HEK293T (cell line): ENCODE measurements at regions not wholly inside any gene's neighbourhood (a gene's known extent, or its start where the extent isn't known, plus 50 kb on each side); places are given as distances from the start of the nearest gene placed in this dataset.

ENCODE experiments used
- ARNT ChIP-seq: fragments of 450-650 bp; IDR thresholded peaks from 2 replicates; pipeline ENCODE4 v1.6.1; 2017; ENCODE audit warnings: mild to moderate bottlenecking
- BHLHE40 ChIP-seq: fragments of 450-650 bp; IDR thresholded peaks from 2 replicates; pipeline ENCODE4 v1.6.1; 2016; ENCODE audit warnings: mild to moderate bottlenecking, moderate library complexity, borderline replicate concordance
- CTBP1 ChIP-seq: fragments of 450-650 bp; IDR thresholded peaks from 2 replicates; pipeline ENCODE4 v1.6.1; 2016; ENCODE audit warnings: borderline replicate concordance
- FOXA1 ChIP-seq: fragments of 450-650 bp; IDR thresholded peaks from 2 replicates; pipeline ENCODE4 v1.6.1; 2016; ENCODE audit warnings: mild to moderate bottlenecking
- FOXK2 ChIP-seq: fragments of 450-650 bp; IDR thresholded peaks from 2 replicates; pipeline ENCODE4 v1.6.1; 2016; ENCODE audit warnings: mild to moderate bottlenecking
- FOXM1 ChIP-seq: fragments of 450-650 bp; IDR thresholded peaks from 2 replicates; pipeline ENCODE4 v1.6.1; 2017; ENCODE audit warnings: mild to moderate bottlenecking, borderline replicate concordance
- HDGF ChIP-seq: fragments of 450-650 bp; IDR thresholded peaks from 2 replicates; pipeline ENCODE4 v1.6.1; 2017; ENCODE audit warnings: antibody characterized with exemption, borderline replicate concordance
- L3MBTL2 ChIP-seq: fragments of 450-650 bp; conservative IDR thresholded peaks from 2 replicates; pipeline ENCODE4 v1.6.1; 2016; ENCODE audit warnings: mild to moderate bottlenecking
- NFRKB ChIP-seq: fragments of 450-650 bp; IDR thresholded peaks from 2 replicates; pipeline ENCODE4 v1.6.1; 2016; ENCODE audit warnings: mild to moderate bottlenecking, moderate library complexity
- SP1 ChIP-seq: fragments of 450-650 bp; IDR thresholded peaks from 2 replicates; pipeline ENCODE4 v1.6.1; 2017
- SUZ12 ChIP-seq: fragments of 450-650 bp; IDR thresholded peaks from 2 replicates; pipeline ENCODE4 v1.6.1; 2016; ENCODE audit warnings: mild to moderate bottlenecking
- TARDBP ChIP-seq: fragments of 450-650 bp; IDR thresholded peaks from 2 replicates; pipeline ENCODE4 v1.6.1; 2016
- ZNF384 ChIP-seq: fragments of 450-650 bp; IDR thresholded peaks from 2 replicates; pipeline ENCODE4 v1.6.1; 2016
- TF ChIP-seq, protein P1 (sequence below): fragments of 450-650 bp; IDR thresholded peaks from 2 replicates; pipeline ENCODE4 v1.6.1; 2016

DNA sequence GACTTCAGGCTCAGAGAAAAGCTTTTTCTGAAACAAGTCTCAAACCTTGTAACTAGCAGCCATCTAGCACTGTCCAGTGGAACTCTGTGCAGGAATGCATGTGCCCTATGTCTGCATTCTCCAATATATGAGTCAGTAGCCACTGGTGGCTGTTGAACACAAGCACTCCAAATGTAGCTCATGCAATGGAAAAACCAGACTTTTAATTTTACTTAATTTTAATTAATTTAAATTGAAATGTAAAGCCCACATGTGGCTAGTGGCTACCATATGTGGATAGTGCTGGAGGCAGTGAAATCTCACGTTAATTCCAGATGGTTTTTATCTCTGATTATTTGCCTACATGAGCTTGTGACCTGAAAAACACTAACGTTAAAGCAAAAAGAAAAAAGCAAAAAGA is 225.1 kb downstream of the GATA3 start:
- TF ChIP-seq TARDBP (no peak), FOXK2 (no peak), FOXM1 (no peak), BHLHE40 (no peak), CTBP1 (no peak), SUZ12 (no peak), ARNT (no peak), L3MBTL2 (no peak), FOXA1 (no peak), ZNF384 (no peak), NFRKB (no peak), SP1 (no peak), HDGF (no peak)
- TF ChIP-seq, protein P1, sequence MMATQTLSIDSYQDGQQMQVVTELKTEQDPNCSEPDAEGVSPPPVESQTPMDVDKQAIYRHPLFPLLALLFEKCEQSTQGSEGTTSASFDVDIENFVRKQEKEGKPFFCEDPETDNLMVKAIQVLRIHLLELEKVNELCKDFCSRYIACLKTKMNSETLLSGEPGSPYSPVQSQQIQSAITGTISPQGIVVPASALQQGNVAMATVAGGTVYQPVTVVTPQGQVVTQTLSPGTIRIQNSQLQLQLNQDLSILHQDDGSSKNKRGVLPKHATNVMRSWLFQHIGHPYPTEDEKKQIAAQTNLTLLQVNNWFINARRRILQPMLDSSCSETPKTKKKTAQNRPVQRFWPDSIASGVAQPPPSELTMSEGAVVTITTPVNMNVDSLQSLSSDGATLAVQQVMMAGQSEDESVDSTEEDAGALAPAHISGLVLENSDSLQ = no peak
